Neuronal stem cell (in vitro differentiated cells): ENCODE measurements at regions not wholly inside any gene's neighbourhood (a gene's known extent, or its start where the extent isn't known, plus 50 kb on each side); places are given as distances from the start of the nearest gene placed in this dataset.

Experiments used
- DNase-seq: peaks from one replicate; pipeline ENCODE4 v3.0.0-alpha.2; 2013; ENCODE audit warnings: low spot score
- H2AFZ ChIP-seq: one replicate; pipeline ENCODE4 v1.6.1; 2013; ENCODE audit warnings: mild to moderate bottlenecking, low read length, inconsistent platforms
- H2AK5ac ChIP-seq: 2 replicates; pipeline ENCODE4 v1.6.1; 2013; ENCODE audit warnings: low read depth, mild to moderate bottlenecking, inconsistent platforms, low read length, moderate library complexity, mixed read lengths
- H2BK120ac ChIP-seq: 2 replicates; pipeline ENCODE4 v1.6.1; 2013; ENCODE audit warnings: low read depth, mild to moderate bottlenecking, inconsistent platforms, low read length, moderate library complexity, mixed read lengths
- H2BK12ac ChIP-seq: one replicate; pipeline ENCODE4 v1.6.1; 2013; ENCODE audit warnings: low read length, inconsistent platforms
- H2BK15ac ChIP-seq: 2 replicates; pipeline ENCODE4 v1.6.1; 2013; ENCODE audit warnings: mild to moderate bottlenecking, low read length, inconsistent platforms, mixed read lengths
- H2BK5ac ChIP-seq: one replicate; pipeline ENCODE4 v1.6.1; 2013; ENCODE audit warnings: inconsistent platforms, mild to moderate bottlenecking, low read length, moderate library complexity
- H3K14ac ChIP-seq: one replicate; pipeline ENCODE4 v1.6.1; 2013; ENCODE audit warnings: low read length, inconsistent platforms
- H3K18ac ChIP-seq: 2 replicates; pipeline ENCODE4 v1.6.1; 2013; ENCODE audit warnings: low read length, inconsistent platforms
- H3K23ac ChIP-seq: 2 replicates; pipeline ENCODE4 v1.6.1; 2013; ENCODE audit warnings: low read depth, mild to moderate bottlenecking, mixed read lengths, low read length, inconsistent platforms; ENCODE audit not compliant: poor library complexity
- H3K27ac ChIP-seq: replicated peaks from 3 replicates; pipeline ENCODE4 v1.5.1; 2013; ENCODE audit warnings: low read length, inconsistent platforms
- H3K27me3 ChIP-seq, 3 experiments: 2 replicates each; pipeline ENCODE4 v1.6.1; 2013; ENCODE audit warnings: low read length in 3 of 3, mild to moderate bottlenecking in 2 of 3, inconsistent platforms in 1 of 3, low read depth in 1 of 3, mixed read lengths in 1 of 3, moderate library complexity in 1 of 3; ENCODE audit not compliant: control insufficient read depth in 3 of 3, insufficient read depth in 3 of 3
- H3K36me3 ChIP-seq, 2 donors: replicated peaks in 1 of 2; 2 replicates each; pipeline ENCODE4 v1.6.1; 2013; ENCODE audit warnings: low read length in 2 of 2; ENCODE audit not compliant: control insufficient read depth in 2 of 2, insufficient read depth in 2 of 2
- H3K4ac ChIP-seq: 2 replicates; pipeline ENCODE4 v1.6.1; 2013; ENCODE audit warnings: inconsistent platforms, mild to moderate bottlenecking, low read length, moderate library complexity
- H3K4me1 ChIP-seq, 2 donors: 1 replicate in 1 of 2; 2 replicates in 1 of 2; pipeline ENCODE4 v1.6.1; 2013; ENCODE audit warnings: low read length in 2 of 2, low read depth in 1 of 2; ENCODE audit not compliant: control insufficient read depth in 2 of 2, insufficient read depth in 1 of 2
- H3K4me2 ChIP-seq: one replicate; pipeline ENCODE4 v1.6.1; 2013; ENCODE audit warnings: mild to moderate bottlenecking, low read length, inconsistent platforms; ENCODE audit not compliant: insufficient read depth, poor library complexity, severe bottlenecking
- H3K4me3 ChIP-seq, 2 donors: 2 replicates each; pipeline ENCODE4 v1.5.1; 2013; ENCODE audit warnings: low read length in 2 of 2, mild to moderate bottlenecking in 2 of 2, inconsistent platforms in 1 of 2, moderate library complexity in 1 of 2
- H3K79me1 ChIP-seq: one replicate; pipeline ENCODE4 v1.6.1; 2013; ENCODE audit warnings: low read depth, mild to moderate bottlenecking, inconsistent platforms, low read length, moderate library complexity
- H3K9ac ChIP-seq: one replicate; pipeline ENCODE4 v1.6.1; 2013; ENCODE audit warnings: mild to moderate bottlenecking, low read depth, low read length, inconsistent platforms; ENCODE audit not compliant: poor library complexity
- H3K9me3 ChIP-seq, 2 donors: replicated peaks in 1 of 2; 2 replicates each; pipeline versions ENCODE3 to v1.6.1; 2013; ENCODE audit warnings: low read length in 2 of 2, mild to moderate bottlenecking in 2 of 2, inconsistent platforms in 1 of 2, low read depth in 1 of 2, mixed read lengths in 1 of 2, moderate library complexity in 1 of 2; ENCODE audit not compliant: control insufficient read depth in 2 of 2, insufficient read depth in 1 of 2
- H4K8ac ChIP-seq: one replicate; pipeline ENCODE4 v1.6.1; 2013; ENCODE audit warnings: low read depth, mild to moderate bottlenecking, inconsistent platforms, low read length, moderate library complexity
- H4K91ac ChIP-seq: one replicate; pipeline ENCODE4 v1.6.1; 2013; ENCODE audit warnings: low read length, low read depth, mild to moderate bottlenecking, inconsistent platforms; ENCODE audit not compliant: poor library complexity
- WGBS, 2 donors: extraction: QIAGEN DNeasy Blood & Tissue Kit; methylation state at CpG; one replicate each; pipeline ENCODE4 v1.1.7; 2013; ENCODE audit warnings: missing lambda C conversion rate in 2 of 2, mixed read lengths in 1 of 2; ENCODE audit not compliant: insufficient read length in 2 of 2, insufficient replicate concordance in 1 of 2; ENCODE audit errors: extremely low coverage in 2 of 2; 5-methylcytosine and 5-hydroxymethylcytosine counted together

GRCh38 chr2:193749485-193749884, 1554.8 kb upstream of the TMEFF2 start:
- no peak overlapping the region for H3K9ac ChIP-seq
- no peak overlapping the region for H3K4ac ChIP-seq
- H3K36me3 ChIP-seq = no peaks in the 10 kb centered on the region
- no peak overlapping the region for H3K4me2 ChIP-seq
- H3K23ac ChIP-seq = no peak overlapping the region
- no peak overlapping the region for H2AK5ac ChIP-seq
- no peak overlapping the region for H4K91ac ChIP-seq
- no peaks in the 10 kb centered on the region for H3K27me3 ChIP-seq
- no peak for DNase-seq
- no peak overlapping the region for H2BK120ac ChIP-seq
- H3K4me1 ChIP-seq = no peaks in the 10 kb centered on the region
- no peak overlapping the region for H3K14ac ChIP-seq
- H3K4me3 ChIP-seq = no peak overlapping the region
- no peak overlapping the region for H2BK15ac ChIP-seq
- H2AFZ ChIP-seq = no peak overlapping the region
- WGBS, 2 donors = no CpG with 5 or more reads among the region's 2 CpGs
- H3K79me1 ChIP-seq = no peaks in the 10 kb centered on the region
- H2BK5ac ChIP-seq = no peak overlapping the region
- no peak overlapping the region for H3K18ac ChIP-seq
- H4K8ac ChIP-seq = no peak overlapping the region
- no peaks in the 10 kb centered on the region for H3K9me3 ChIP-seq
- no peak overlapping the region for H3K27ac ChIP-seq
- no peak overlapping the region for H2BK12ac ChIP-seq

DNA sequence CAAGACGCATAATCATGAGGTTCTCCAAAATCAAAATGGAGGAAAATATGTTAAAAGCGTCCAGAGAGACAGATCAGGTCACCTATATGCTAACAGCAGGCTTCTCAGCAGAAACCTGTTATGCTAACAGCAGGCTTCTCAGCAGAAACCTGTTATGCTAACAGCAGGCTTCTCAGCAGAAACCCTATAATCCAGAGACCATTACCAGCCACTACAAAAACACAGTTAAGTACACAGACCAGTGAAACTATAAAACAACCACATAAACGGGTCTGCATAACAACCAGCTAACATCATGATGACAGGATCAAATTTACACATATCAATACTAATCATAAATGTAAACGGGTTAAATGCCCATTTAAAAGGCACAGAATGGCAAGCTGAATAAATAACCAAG, 1548.4 kb upstream of the TMEFF2 start:
- Histone ChIP-seq H4K8ac (no peak overlapping the region), H3K79me1 (no peaks in the 10 kb centered on the region), H3K9me3 (no peaks in the 10 kb centered on the region), H3K18ac (no peak overlapping the region), H3K27ac (no peak overlapping the region), H3K23ac (no peak overlapping the region), H3K14ac (no peak overlapping the region), H2BK12ac (no peak overlapping the region), H4K91ac (no peak overlapping the region), H3K4me1 (no peaks in the 10 kb centered on the region), H2BK120ac (no peak overlapping the region), H3K36me3 (no peaks in the 10 kb centered on the region), H2AK5ac (no peak overlapping the region), H2AFZ (no peak overlapping the region), H3K4me2 (no peak overlapping the region), H2BK5ac (no peak overlapping the region), H2BK15ac (no peak overlapping the region), H3K9ac (no peak overlapping the region), H3K4ac (no peak overlapping the region), H3K4me3 (no peak overlapping the region), H3K27me3 (no peaks in the 10 kb centered on the region)
- no CpG with 5 or more reads among the region's 4 CpGs for WGBS, 2 donors
- no peak for DNase-seq

DNA sequence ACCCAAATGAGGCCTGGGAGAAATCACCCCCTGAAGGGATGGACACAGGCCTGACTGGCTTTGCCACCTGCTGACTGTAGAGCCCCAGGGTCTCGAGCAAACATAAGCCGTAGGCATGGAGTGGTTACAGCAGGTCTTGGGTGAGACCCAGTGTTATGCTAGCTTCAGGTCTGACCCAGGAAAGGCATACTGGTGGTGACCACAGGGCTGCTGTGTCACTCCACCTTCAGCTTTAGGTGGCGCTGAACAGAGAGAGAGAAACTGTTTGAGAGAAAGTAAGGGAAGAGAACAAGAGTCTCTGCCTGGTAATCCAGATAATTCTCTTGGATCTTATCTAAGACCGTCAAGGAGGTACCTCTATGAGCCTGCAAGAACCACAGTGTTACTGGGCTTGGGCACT, 1544.2 kb upstream of the TMEFF2 start:
- no peak overlapping the region for H2BK5ac ChIP-seq
- H3K18ac ChIP-seq = peak overlapping the region; percentile 31
- H3K4me2 ChIP-seq = no peak overlapping the region
- H3K4me1 ChIP-seq = no peaks in the 10 kb centered on the region
- no peak overlapping the region for H3K4me3 ChIP-seq
- H2AFZ ChIP-seq = no peak overlapping the region
- no peak overlapping the region for H3K27ac ChIP-seq
- no peak overlapping the region for H3K4ac ChIP-seq
- no peak overlapping the region for H3K9ac ChIP-seq
- no peak overlapping the region for H2BK15ac ChIP-seq
- H4K91ac ChIP-seq = no peak overlapping the region
- H2BK120ac ChIP-seq = no peak overlapping the region
- H3K36me3 ChIP-seq = no peaks in the 10 kb centered on the region
- H3K14ac ChIP-seq = peak overlapping the region; percentile 47
- no peaks in the 10 kb centered on the region for H3K79me1 ChIP-seq
- no peak overlapping the region for H4K8ac ChIP-seq
- DNase-seq = no peak
- no peak overlapping the region for H2BK12ac ChIP-seq
- whole genome bisulfite sequencing, 2 donors = no CpG with 5 or more reads among the region's 4 CpGs
- H3K9me3 ChIP-seq = peaks cover 0 to 2% of the 10 kb centered on the region in 2 donors
- H2AK5ac ChIP-seq = no peak overlapping the region
- no peaks in the 10 kb centered on the region for H3K27me3 ChIP-seq
- no peak overlapping the region for H3K23ac ChIP-seq

- Histone ChIP-seq H3K9ac (no peak overlapping the region), H2BK12ac (no peak overlapping the region), H2AK5ac (no peak overlapping the region), H2AFZ (no peak overlapping the region), H3K4me1 (no peaks in the 10 kb centered on the region), H4K8ac (no peak overlapping the region), H3K4ac (no peak overlapping the region), H3K27me3 (no peaks in the 10 kb centered on the region), H3K9me3 (peaks cover 0 to 4% of the 10 kb centered on the region in 2 donors), H3K4me2 (no peak overlapping the region), H3K27ac (no peak overlapping the region), H3K4me3 (no peak overlapping the region), H3K14ac (no peak overlapping the region), H4K91ac (no peak overlapping the region), H3K23ac (no peak overlapping the region), H2BK120ac (no peak overlapping the region), H2BK15ac (no peak overlapping the region), H2BK5ac (no peak overlapping the region), H3K18ac (no peak overlapping the region), H3K36me3 (no peaks in the 10 kb centered on the region), H3K79me1 (no peaks in the 10 kb centered on the region)
- DNase-seq = no peak
These were observed 1518.2 kb upstream of the TMEFF2 start for GRCh38 chr2:193712912-193713311.
